OCI-LY7 (cell line): ENCODE measurements at regions not wholly inside any gene's neighbourhood (a gene's known extent, or its start where the extent isn't known, plus 50 kb on each side); places are given as distances from the start of the nearest gene placed in this dataset.

Experiments used
- BruUV-seq: library from RNA; stranded (reverse); fragments of 400-500 nt; replicated peaks from 2 replicates; lab custom pipeline; 2021; lab: Mats Ljungman, UMichigan
- CTCF ChIA-PET: fragments of 300-600 bp; sonication (Branson Sonifier 250); formaldehyde crosslinking; loops from one replicate; lab custom pipeline; 2022; ENCODE audit warnings: antibody characterized with exemption; ENCODE audit not compliant: unreplicated experiment; lab: Charles Lee
- POLR2A ChIA-PET: fragments of 300-600 bp; sonication (Branson Sonifier 250); formaldehyde crosslinking; loops from one replicate; lab custom pipeline; 2022; ENCODE audit warnings: antibody characterized with exemption; lab: Charles Lee
- DNase-seq: peaks from one replicate; pipeline ENCODE4 v3.0.0-alpha.2; 2015; ENCODE audit warnings: low spot score
- H2AFZ ChIP-seq: fragments of 200-600 bp; sonication (generic), shearing (Covaris generic); 2 replicates; pipeline ENCODE4 v1.6.1; 2014; ENCODE audit warnings: mild to moderate bottlenecking, antibody characterized with exemption, low read length, moderate library complexity
- H3K27ac ChIP-seq: fragments of 200-600 bp; sonication (generic); 2 replicates; pipeline ENCODE4 v1.5.1; 2014; ENCODE audit warnings: mixed run types, low read depth, mild to moderate bottlenecking, moderate library complexity, low read length, inconsistent platforms; ENCODE audit not compliant: poor library complexity, severe bottlenecking
- H3K36me3 ChIP-seq: fragments of 200-600 bp; sonication (generic); 2 replicates; pipeline ENCODE4 v1.6.1; 2014; ENCODE audit warnings: mild to moderate bottlenecking, antibody characterized with exemption, low read length, moderate library complexity, mixed read lengths; ENCODE audit not compliant: insufficient read depth
- H3K4me1 ChIP-seq: fragments of 200-600 bp; sonication (generic); 2 replicates; pipeline ENCODE4 v1.5.1; 2014; ENCODE audit warnings: mild to moderate bottlenecking, low read length; ENCODE audit not compliant: insufficient read depth, poor library complexity, severe bottlenecking
- H3K4me2 ChIP-seq: fragments of 200-600 bp; sonication (generic); 2 replicates; pipeline ENCODE4 v1.6.1; 2014; ENCODE audit warnings: mild to moderate bottlenecking, low read length
- H3K4me3 ChIP-seq: fragments of 200-600 bp; sonication (generic); 2 replicates; pipeline ENCODE4 v1.5.1; 2014; ENCODE audit warnings: mild to moderate bottlenecking, low read depth, low read length; ENCODE audit not compliant: poor library complexity, severe bottlenecking
- H3K79me2 ChIP-seq: fragments of 200-600 bp; sonication (generic); 2 replicates; pipeline ENCODE4 v1.6.1; 2016; ENCODE audit warnings: low read depth, mild to moderate bottlenecking, low read length, moderate library complexity, mixed read lengths; ENCODE audit not compliant: insufficient read depth
- H3K9me2 ChIP-seq: fragments of 200-600 bp; sonication (generic); 2 replicates; pipeline ENCODE4 v1.6.1; 2016; ENCODE audit warnings: mild to moderate bottlenecking, low read length, mixed read lengths; ENCODE audit not compliant: insufficient read depth
- H3K9me3 ChIP-seq: fragments of 200-600 bp; sonication (generic); 2 replicates; pipeline ENCODE4 v1.6.1; 2014; ENCODE audit warnings: mild to moderate bottlenecking, mixed run types, low read length, mixed read lengths
- H4K20me1 ChIP-seq: fragments of 200-600 bp; sonication (generic); 2 replicates; pipeline ENCODE4 v1.6.1; 2014; ENCODE audit warnings: mild to moderate bottlenecking, antibody characterized with exemption, low read length, moderate library complexity, mixed read lengths; ENCODE audit not compliant: insufficient read depth
- CTCF ChIP-seq: fragments of 200-600 bp; sonication (generic); conservative IDR thresholded peaks from 2 replicates; pipeline ENCODE4 v1.5.1; 2014; ENCODE audit warnings: mild to moderate bottlenecking, antibody characterized with exemption, low read length, moderate library complexity, mixed read lengths
- EZH2phosphoT487 ChIP-seq: fragments of 200-600 bp; sonication (generic); IDR thresholded peaks from 2 replicates; pipeline ENCODE4 v1.6.1; 2018; ENCODE audit warnings: low read depth, borderline replicate concordance, mild to moderate bottlenecking, mixed run types, antibody characterized with exemption, low read length, moderate library complexity, mixed read lengths
- intact Hi-C: fragments of 100-400 bp; cut with micrococcal nuclease; formaldehyde crosslinking; loops from one replicate; pipeline ENCODE4 v1.10.0; 2022; ENCODE audit not compliant: unreplicated experiment

DNA sequence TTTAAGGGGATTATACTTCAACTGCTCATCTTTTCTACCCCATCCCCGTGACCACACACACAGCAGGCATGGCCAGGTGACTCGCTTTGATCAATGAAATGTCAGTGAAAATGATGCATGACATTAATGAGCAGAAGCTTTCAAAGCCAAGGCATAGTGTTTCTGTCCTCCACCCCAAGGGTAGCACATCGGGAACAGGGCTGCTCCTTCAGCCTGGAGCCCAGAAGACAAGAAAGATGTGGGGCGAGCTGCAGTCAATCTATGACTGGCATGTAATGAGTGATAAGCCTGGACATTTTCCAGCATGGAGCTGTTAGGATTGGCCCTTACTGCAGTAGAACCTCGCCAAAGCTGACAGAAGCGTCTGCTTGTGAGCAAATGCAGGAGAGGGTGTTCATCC, 122.6 kb upstream of the IRX2 start:
- Histone ChIP-seq H3K79me2 (no peaks in the 10 kb centered on the region), H3K36me3 (no peaks in the 10 kb centered on the region), H2AFZ (no peak overlapping the region), H3K4me3 (no peak overlapping the region), H3K9me2 (no peaks in the 10 kb centered on the region), H3K27ac (no peak overlapping the region), H4K20me1 (no peaks in the 10 kb centered on the region), H3K4me2 (no peak overlapping the region), H3K9me3 (no peaks in the 10 kb centered on the region), H3K4me1 (no peaks in the 10 kb centered on the region)
- DNase-seq = no peak
- ChIA-PET POLR2A (no interaction called here), CTCF (no interaction called here)
- no peak for TF ChIP-seq CTCF
- TF ChIP-seq EZH2phosphoT487 = no peak
- BruUV-seq = no TSS peak
- intact Hi-C loops = no loop called here

GRCh38 chr5:2872676-2873075, 121.2 kb upstream of the IRX2 start:
- H3K4me1 ChIP-seq = no peaks in the 10 kb centered on the region
- no TSS peak for BruUV-seq
- TF ChIP-seq EZH2phosphoT487 (no peak), CTCF (no peak)
- CTCF ChIA-PET = no interaction called here
- no peaks in the 10 kb centered on the region for H3K9me2 ChIP-seq
- POLR2A ChIA-PET = no interaction called here
- H3K4me3 ChIP-seq = no peak overlapping the region
- H3K27ac ChIP-seq = no peak overlapping the region
- no peaks in the 10 kb centered on the region for H3K9me3 ChIP-seq
- intact Hi-C loops = no loop called here
- H4K20me1 ChIP-seq = no peaks in the 10 kb centered on the region
- H3K79me2 ChIP-seq = no peaks in the 10 kb centered on the region
- H3K4me2 ChIP-seq = no peak overlapping the region
- no peak overlapping the region for H2AFZ ChIP-seq
- no peaks in the 10 kb centered on the region for H3K36me3 ChIP-seq
- DNase-seq = no peak

GRCh38 chr5:2871282-2871681, 119.8 kb upstream of the IRX2 start:
- Histone ChIP-seq H2AFZ (no peak overlapping the region), H3K4me3 (no peak overlapping the region), H3K4me1 (no peaks in the 10 kb centered on the region), H3K79me2 (no peaks in the 10 kb centered on the region), H3K27ac (no peak overlapping the region), H3K4me2 (no peak overlapping the region), H3K9me2 (no peaks in the 10 kb centered on the region), H3K9me3 (no peaks in the 10 kb centered on the region), H4K20me1 (no peaks in the 10 kb centered on the region), H3K36me3 (no peaks in the 10 kb centered on the region)
- CTCF ChIA-PET = no interaction called here
- intact Hi-C loops = no loop called here
- no TSS peak for BruUV-seq
- DNase-seq = no peak
- no peak for TF ChIP-seq CTCF
- TF ChIP-seq EZH2phosphoT487 = no peak
- POLR2A ChIA-PET = no interaction called here
